Chondrocyte (in vitro differentiated cells): ENCODE measurements at regions not wholly inside any gene's neighbourhood (a gene's known extent, or its start where the extent isn't known, plus 50 kb on each side); places are given as distances from the start of the nearest gene placed in this dataset.

Source experiments
- DNase-seq: peaks from one replicate; pipeline ENCODE4 v3.0.0; 2021; ENCODE audit warnings: mixed read lengths, low spot score
- H3K27ac Mint-ChIP-seq: one replicate; pipeline ENCODE4 v1.8.0; 2021; ENCODE audit warnings: mild to moderate bottlenecking, moderate library complexity, mixed read lengths; ENCODE audit not compliant: unreplicated experiment
- H3K27me3 Mint-ChIP-seq: 2 replicates; pipeline ENCODE4 v1.8.0; 2021; ENCODE audit warnings: low read depth, mixed read lengths
- H3K36me3 Mint-ChIP-seq: 2 replicates; pipeline ENCODE4 v1.8.0; 2021; ENCODE audit warnings: low read depth, mixed read lengths
- H3K4me1 Mint-ChIP-seq: 2 replicates; pipeline ENCODE4 v1.8.0; 2021; ENCODE audit warnings: low read depth, mild to moderate bottlenecking, mixed read lengths
- H3K4me3 Mint-ChIP-seq: one replicate; pipeline ENCODE4 v1.8.0; 2021; ENCODE audit warnings: mild to moderate bottlenecking, moderate library complexity, mixed read lengths; ENCODE audit not compliant: unreplicated experiment
- H3K9me3 Mint-ChIP-seq: 2 replicates; pipeline ENCODE4 v1.8.0; 2021; ENCODE audit warnings: low read depth, mixed read lengths
- CTCF ChIP-seq: fragments of 200-600 bp; sonication (generic); IDR thresholded peaks from 2 replicates; pipeline ENCODE4 v1.5.0; 2021; ENCODE audit warnings: antibody characterized with exemption, mild to moderate bottlenecking, moderate library complexity

GRCh38 chr6:141736104-141736503 is 396.6 kb upstream of the GJE1 start:
- Mint-ChIP-seq H3K9me3 (peaks cover 2% of the 10 kb centered on the region), H3K4me1 (no peaks in the 10 kb centered on the region), H3K4me3 (no peak overlapping the region), H3K36me3 (no peaks in the 10 kb centered on the region), H3K27me3 (no peaks in the 10 kb centered on the region), H3K27ac (no peak overlapping the region)
- TF ChIP-seq CTCF, result no peak
- DNase-seq, result no peak

- H3K9me3 Mint-ChIP-seq, result no peaks in the 10 kb centered on the region
- TF ChIP-seq CTCF, result no peak
- H3K27ac Mint-ChIP-seq, result no peak overlapping the region
- no peaks in the 10 kb centered on the region for H3K36me3 Mint-ChIP-seq
- H3K27me3 Mint-ChIP-seq, result no peaks in the 10 kb centered on the region
- no peak overlapping the region for H3K4me3 Mint-ChIP-seq
- no peak for DNase-seq
- H3K4me1 Mint-ChIP-seq, result no peaks in the 10 kb centered on the region
Measured at GRCh38 chr6:141735126-141735525, 397.6 kb upstream of the GJE1 start.

- TF ChIP-seq CTCF, result no peak
- H3K4me1 Mint-ChIP-seq, result no peaks in the 10 kb centered on the region
- H3K36me3 Mint-ChIP-seq, result no peaks in the 10 kb centered on the region
Measured at GRCh38 chr6:141734071-141734840, 398.5 kb upstream of the GJE1 start.

GRCh38 chr6:141729146-141729545 is 403.6 kb upstream of the GJE1 start:
- no peaks in the 10 kb centered on the region for H3K9me3 Mint-ChIP-seq
- no peaks in the 10 kb centered on the region for H3K27me3 Mint-ChIP-seq
- DNase-seq, result no peak
- no peak for TF ChIP-seq CTCF
- no peak overlapping the region for H3K27ac Mint-ChIP-seq
- H3K4me3 Mint-ChIP-seq, result no peak overlapping the region
- H3K4me1 Mint-ChIP-seq, result peaks cover 9% of the 10 kb centered on the region
- H3K36me3 Mint-ChIP-seq, result no peaks in the 10 kb centered on the region

More at GRCh38 chr6:141734071-141734840, 398.5 kb upstream of the GJE1 start:
- DNase-seq, result no peak
- no peak overlapping the region for H3K4me3 Mint-ChIP-seq
- no peaks in the 10 kb centered on the region for H3K9me3 Mint-ChIP-seq
- H3K27me3 Mint-ChIP-seq, result no peaks in the 10 kb centered on the region
- no peak overlapping the region for H3K27ac Mint-ChIP-seq

GRCh38 chr6:141728330-141728729 is 404.4 kb upstream of the GJE1 start:
- H3K4me1 Mint-ChIP-seq, result peaks cover 9% of the 10 kb centered on the region
- no peaks in the 10 kb centered on the region for H3K36me3 Mint-ChIP-seq
- TF ChIP-seq CTCF, result no peak
- no peak overlapping the region for H3K27ac Mint-ChIP-seq
- DNase-seq, result no peak
- no peaks in the 10 kb centered on the region for H3K9me3 Mint-ChIP-seq
- H3K4me3 Mint-ChIP-seq, result no peak overlapping the region
- no peaks in the 10 kb centered on the region for H3K27me3 Mint-ChIP-seq
